Activated CD4-positive, alpha-beta T cell treated with anti-CD3 and anti-CD28 coated beads, Interleukin-2, Interleukin-4, amounts not matched to agents 100 ng/mL and 50 ng/mL, durations not matched to agents 16 hours and 8 hours (primary cell): ENCODE measurements at regions not wholly inside any gene's neighbourhood (a gene's known extent, or its start where the extent isn't known, plus 50 kb on each side); places are given as distances from the start of the nearest gene placed in this dataset.
"Not testable (repeated sequence)": the region's sequence is repeated elsewhere in the genome, so short reads cannot be mapped to it uniquely, and the experiment has no call there.

Experiments
- DNase-seq: peaks from one replicate; pipeline ENCODE4 v3.0.0-alpha.2; 2020; ENCODE audit warnings: low spot score

GRCh38 chr3:112736805-112737566, 96.0 kb upstream of the CCDC80 start:
- peak; percentile 25 for DNase-seq

- no peak for DNase-seq
Observed at GRCh38 chr3:112736386-112736785, 95.4 kb upstream of the CCDC80 start.

GRCh38 chr3:112735926-112736325, 95.0 kb upstream of the CCDC80 start:
- DNase-seq, result no peak

- DNase-seq, result peak; percentile 76
Observed at GRCh38 chr3:112734736-112735350, 93.9 kb upstream of the CCDC80 start.

GRCh38 chr3:112734171-112734570, 93.2 kb upstream of the CCDC80 start:
- DNase-seq, result no peak

- DNase-seq, result no peak
Observed at GRCh38 chr3:112730210-112730609, 89.3 kb upstream of the CCDC80 start.

GRCh38 chr3:112721231-112721630, 80.3 kb upstream of the CCDC80 start:
- no peak for DNase-seq

GRCh38 chr3:112718967-112719366, 78.0 kb upstream of the CCDC80 start:
- DNase-seq, result no peak

- no peak for DNase-seq
Observed at GRCh38 chr3:112718516-112718915, 77.6 kb upstream of the CCDC80 start.

GRCh38 chr3:112709911-112710310, 69.0 kb upstream of the CCDC80 start:
- DNase-seq, result no peak

GRCh38 chr3:112699436-112699978, 58.6 kb upstream of the CCDC80 start:
- DNase-seq, result no peak

- DNase-seq, result not testable (repeated sequence)
Observed at GRCh38 chr3:112698442-112698841, 57.5 kb upstream of the CCDC80 start.

- DNase-seq, result not testable (repeated sequence)
Observed at GRCh38 chr3:112696244-112696643, 55.3 kb upstream of the CCDC80 start.

- DNase-seq, result not testable (repeated sequence)
Observed at GRCh38 chr3:112695377-112696108, 54.6 kb upstream of the CCDC80 start.

GRCh38 chr3:112694906-112695305, 54.0 kb upstream of the CCDC80 start:
- not testable (repeated sequence) for DNase-seq

GRCh38 chr3:112693186-112693585, 52.2 kb upstream of the CCDC80 start:
- DNase-seq, result no peak
